Hepatocyte (in vitro differentiated cells): ENCODE measurements at regions not wholly inside any gene's neighbourhood (a gene's known extent, or its start where the extent isn't known, plus 50 kb on each side); places are given as distances from the start of the nearest gene placed in this dataset.

Experiments used
- DNase-seq: peaks from one replicate; pipeline ENCODE4 v3.0.0-alpha.2; 2016; ENCODE audit warnings: low spot score
- H2AFZ ChIP-seq: fragments of 200-600 bp; sonication (generic); 2 replicates; pipeline ENCODE4 v1.6.0; 2016; ENCODE audit warnings: antibody characterized with exemption, mild to moderate bottlenecking
- H3K27ac ChIP-seq: fragments of 200-600 bp; sonication (generic); 2 replicates; pipeline ENCODE4 v1.5.1; 2016; ENCODE audit warnings: mild to moderate bottlenecking
- H3K27me3 ChIP-seq: fragments of 200-600 bp; sonication (generic); 2 replicates; pipeline ENCODE4 v1.6.1; 2016
- H3K36me3 ChIP-seq: fragments of 200-600 bp; sonication (generic); replicated peaks from 2 replicates; pipeline ENCODE4 v1.5.1; 2016; ENCODE audit warnings: low read depth; ENCODE audit not compliant: insufficient read depth
- H3K4me1 ChIP-seq: fragments of 200-600 bp; sonication (generic); 2 replicates; pipeline ENCODE4 v1.5.1; 2016; ENCODE audit warnings: mild to moderate bottlenecking, moderate library complexity; ENCODE audit not compliant: insufficient read depth
- H3K4me2 ChIP-seq: fragments of 200-600 bp; sonication (generic); 2 replicates; pipeline ENCODE4 v1.6.0; 2016
- H3K4me3 ChIP-seq: fragments of 200-600 bp; sonication (generic); 2 replicates; pipeline ENCODE4 v1.5.1; 2016; ENCODE audit warnings: mild to moderate bottlenecking
- H3K79me2 ChIP-seq: fragments of 200-600 bp; sonication (generic); 2 replicates; pipeline ENCODE4 v1.6.0; 2017; ENCODE audit warnings: mild to moderate bottlenecking
- H3K9me2 ChIP-seq: fragments of 200-600 bp; sonication (generic); replicated peaks from 2 replicates; pipeline ENCODE4 v1.6.0; 2017; ENCODE audit warnings: mild to moderate bottlenecking; ENCODE audit not compliant: insufficient read depth
- H3K9me3 ChIP-seq: fragments of 200-600 bp; sonication (generic); 2 replicates; pipeline ENCODE4 v1.5.1; 2016; ENCODE audit warnings: low read depth, mild to moderate bottlenecking
- H4K20me1 ChIP-seq: fragments of 200-600 bp; sonication (generic); 2 replicates; pipeline ENCODE4 v1.6.0; 2016; ENCODE audit warnings: mild to moderate bottlenecking; ENCODE audit not compliant: insufficient read depth, poor library complexity, severe bottlenecking
- EZH2 ChIP-seq: fragments of 200-600 bp; sonication (generic); IDR thresholded peaks from 2 replicates; pipeline ENCODE4 v1.6.1; 2016; ENCODE audit warnings: antibody characterized with exemption, mild to moderate bottlenecking, borderline replicate concordance
- EZH2phosphoT487 ChIP-seq: fragments of 200-600 bp; sonication (generic); IDR thresholded peaks from one replicate; pipeline ENCODE4 v1.6.1; 2018; ENCODE audit warnings: antibody characterized with exemption, mild to moderate bottlenecking, low read depth, moderate library complexity; ENCODE audit not compliant: unreplicated experiment, severe bottlenecking
- WGBS: methylation state at CpG from one replicate; pipeline ENCODE4 v1.1.6; 2016; ENCODE audit warnings: low lambda C conversion rate; ENCODE audit errors: missing lambda C conversion rate; 5-methylcytosine and 5-hydroxymethylcytosine counted together
- TF ChIP-seq, protein P1 (sequence below): fragments of 200-600 bp; sonication (generic); IDR thresholded peaks from 2 replicates; pipeline ENCODE4 v1.5.1; 2016; ENCODE audit warnings: antibody characterized with exemption, mild to moderate bottlenecking; ENCODE audit not compliant: poor library complexity

DNA sequence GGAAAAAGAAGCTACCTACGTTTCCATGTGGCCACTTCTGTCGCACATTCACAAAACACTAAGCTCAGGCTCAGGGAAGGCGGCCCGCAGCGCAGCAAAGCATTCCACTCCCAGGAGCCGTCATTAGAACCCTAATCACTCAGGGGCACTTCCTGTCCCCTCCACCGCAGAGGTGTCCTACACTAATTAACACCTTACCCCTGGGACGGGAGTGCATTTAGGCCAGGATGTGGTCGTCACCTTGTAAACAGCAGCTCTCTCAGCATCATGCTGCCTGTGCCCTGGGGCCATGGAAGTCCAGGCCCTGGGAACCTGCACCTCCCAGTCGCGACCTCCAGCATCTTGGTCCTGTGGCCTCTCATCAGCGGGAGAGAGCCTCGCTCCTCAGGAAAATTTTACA, 359.8 kb upstream of the SALL3 start:
- H2AFZ ChIP-seq: no peak overlapping the region
- H3K36me3 ChIP-seq: no peaks in the 10 kb centered on the region
- H3K27ac ChIP-seq: no peak overlapping the region
- no peaks in the 10 kb centered on the region for H3K79me2 ChIP-seq
- 55% methylated on average over 13 of the region's 13 CpGs for WGBS
- no peak overlapping the region for H3K4me2 ChIP-seq
- H3K4me3 ChIP-seq: no peak overlapping the region
- no peaks in the 10 kb centered on the region for H4K20me1 ChIP-seq
- no peak for DNase-seq
- TF ChIP-seq, protein P1, sequence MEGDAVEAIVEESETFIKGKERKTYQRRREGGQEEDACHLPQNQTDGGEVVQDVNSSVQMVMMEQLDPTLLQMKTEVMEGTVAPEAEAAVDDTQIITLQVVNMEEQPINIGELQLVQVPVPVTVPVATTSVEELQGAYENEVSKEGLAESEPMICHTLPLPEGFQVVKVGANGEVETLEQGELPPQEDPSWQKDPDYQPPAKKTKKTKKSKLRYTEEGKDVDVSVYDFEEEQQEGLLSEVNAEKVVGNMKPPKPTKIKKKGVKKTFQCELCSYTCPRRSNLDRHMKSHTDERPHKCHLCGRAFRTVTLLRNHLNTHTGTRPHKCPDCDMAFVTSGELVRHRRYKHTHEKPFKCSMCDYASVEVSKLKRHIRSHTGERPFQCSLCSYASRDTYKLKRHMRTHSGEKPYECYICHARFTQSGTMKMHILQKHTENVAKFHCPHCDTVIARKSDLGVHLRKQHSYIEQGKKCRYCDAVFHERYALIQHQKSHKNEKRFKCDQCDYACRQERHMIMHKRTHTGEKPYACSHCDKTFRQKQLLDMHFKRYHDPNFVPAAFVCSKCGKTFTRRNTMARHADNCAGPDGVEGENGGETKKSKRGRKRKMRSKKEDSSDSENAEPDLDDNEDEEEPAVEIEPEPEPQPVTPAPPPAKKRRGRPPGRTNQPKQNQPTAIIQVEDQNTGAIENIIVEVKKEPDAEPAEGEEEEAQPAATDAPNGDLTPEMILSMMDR: no peak
- TF ChIP-seq EZH2 (no peak), EZH2phosphoT487 (no peak)
- no peaks in the 10 kb centered on the region for H3K9me3 ChIP-seq
- no peaks in the 10 kb centered on the region for H3K4me1 ChIP-seq
- no peaks in the 10 kb centered on the region for H3K9me2 ChIP-seq
- no peaks in the 10 kb centered on the region for H3K27me3 ChIP-seq

DNA sequence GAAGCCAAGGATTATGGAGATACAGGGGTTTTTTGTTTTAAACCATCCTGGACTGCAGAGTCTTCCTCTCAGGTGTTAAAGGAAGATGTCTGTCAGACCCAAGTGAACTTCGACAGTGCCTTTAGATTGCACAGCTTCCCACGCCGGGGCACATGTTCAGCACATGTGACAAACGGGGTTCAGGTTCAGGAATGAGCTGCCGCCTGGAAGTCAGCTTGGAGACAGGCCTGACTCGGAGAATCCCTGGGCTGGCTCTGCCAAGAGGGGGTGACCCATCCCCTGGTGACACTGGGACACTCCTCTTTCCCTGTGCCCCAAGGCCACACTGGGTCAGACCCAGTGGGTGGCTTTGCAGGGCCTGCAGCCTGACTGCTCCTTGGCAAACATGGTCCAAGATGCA, 359.3 kb upstream of the SALL3 start:
- H3K9me2 ChIP-seq: no peaks in the 10 kb centered on the region
- no peak overlapping the region for H3K27ac ChIP-seq
- H4K20me1 ChIP-seq: no peaks in the 10 kb centered on the region
- H3K4me2 ChIP-seq: no peak overlapping the region
- H3K79me2 ChIP-seq: no peaks in the 10 kb centered on the region
- H3K4me1 ChIP-seq: no peaks in the 10 kb centered on the region
- H3K36me3 ChIP-seq: no peaks in the 10 kb centered on the region
- H3K27me3 ChIP-seq: no peaks in the 10 kb centered on the region
- TF ChIP-seq EZH2 (no peak), EZH2phosphoT487 (no peak)
- TF ChIP-seq, protein P1: no peak
- H3K9me3 ChIP-seq: no peaks in the 10 kb centered on the region
- no peak overlapping the region for H2AFZ ChIP-seq
- WGBS: 91% methylated on average over 6 of the region's 6 CpGs
- H3K4me3 ChIP-seq: no peak overlapping the region
- no peak for DNase-seq

DNA sequence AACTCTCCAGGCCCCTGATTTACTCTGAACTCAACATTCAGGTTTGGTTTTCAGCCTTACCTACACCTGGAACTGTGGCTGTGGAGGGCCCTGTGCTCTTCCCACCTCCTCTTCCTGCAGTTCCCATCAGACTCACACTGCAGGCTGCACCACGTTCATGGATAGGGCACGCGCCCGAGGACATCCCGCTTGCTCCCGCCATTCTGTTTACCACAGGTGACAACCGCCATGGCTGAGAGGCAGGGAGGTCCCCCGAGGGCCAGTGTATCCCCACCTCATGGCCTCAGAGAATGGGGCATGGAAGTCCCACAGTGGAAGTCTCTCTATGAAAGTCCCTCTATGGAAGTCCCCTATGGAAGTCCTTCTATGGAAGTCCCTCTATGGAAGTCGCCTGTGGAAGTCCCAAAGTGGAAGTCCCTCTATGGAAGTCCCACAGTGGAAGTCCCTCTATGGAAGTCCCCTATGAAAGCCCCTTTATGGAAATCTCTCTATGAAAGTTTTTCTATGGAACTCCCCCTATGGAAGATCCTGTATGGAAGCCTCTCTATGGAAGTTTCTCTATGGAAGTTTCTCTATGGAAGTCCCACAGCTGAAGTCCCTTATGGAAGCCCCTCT, 358.4 kb upstream of the SALL3 start:
- H3K27ac ChIP-seq: no peak overlapping the region
- no peaks in the 10 kb centered on the region for H3K9me3 ChIP-seq
- no peaks in the 10 kb centered on the region for H3K9me2 ChIP-seq
- no peak for TF ChIP-seq EZH2
- TF ChIP-seq, protein P1: no peak
- TF ChIP-seq EZH2phosphoT487: no peak
- no peaks in the 10 kb centered on the region for H4K20me1 ChIP-seq
- no peaks in the 10 kb centered on the region for H3K36me3 ChIP-seq
- H3K79me2 ChIP-seq: no peaks in the 10 kb centered on the region
- WGBS: 97% methylated on average over 9 of the region's 9 CpGs
- H3K4me2 ChIP-seq: no peak overlapping the region
- H2AFZ ChIP-seq: no peak overlapping the region
- no peak for DNase-seq
- H3K27me3 ChIP-seq: no peaks in the 10 kb centered on the region
- H3K4me1 ChIP-seq: no peaks in the 10 kb centered on the region
- no peak overlapping the region for H3K4me3 ChIP-seq
